GM12878 (cell line): ENCODE measurements at regions not wholly inside any gene's neighbourhood (a gene's known extent, or its start where the extent isn't known, plus 50 kb on each side); places are given as distances from the start of the nearest gene placed in this dataset.
A peak's percentile ranks its signal among the peaks of the same experiment; 100 is the strongest.

Source experiments
- ATAC-seq: fragments of 200-7000 bp; cut with Tn5 transposase; 3 replicates; pipeline ENCODE4 v1.9.1; 2020; ENCODE audit warnings: mild to moderate bottlenecking, moderate library complexity
- BruUV-seq: library from RNA; stranded (reverse); fragments of 400-500 nt; replicated peaks from 2 replicates; lab custom pipeline; 2021; lab: Mats Ljungman, UMichigan
- CTCF ChIA-PET: fragments of 300-600 bp; sonication (Branson Sonifier 250); formaldehyde crosslinking; extraction: SDS; loops from one replicate; lab custom pipeline; 2021; ENCODE audit warnings: inconsistent platforms; lab: Yijun Ruan, JAX
- POLR2A ChIA-PET: fragments of 350-600 bp; formaldehyde crosslinking; extraction: SDS; loops from one replicate; lab custom pipeline; 2021; ENCODE audit warnings: inconsistent platforms; lab: Charles Lee
- RAD21 ChIA-PET: fragments of 300-600 bp; sonication (Branson Sonifier 250); formaldehyde crosslinking; loops from one replicate; lab custom pipeline; 2023; ENCODE audit warnings: antibody characterized with exemption; ENCODE audit not compliant: unreplicated experiment; lab: Charles Lee
- SMC1A ChIA-PET: fragments of 300-600 bp; sonication (Branson Sonifier 250); formaldehyde crosslinking; loops from one replicate; lab custom pipeline; 2023; ENCODE audit not compliant: unreplicated experiment, uncharacterized antibody; lab: Charles Lee
- DNase-seq: peaks from one replicate; pipeline ENCODE4 v3.0.0-alpha.2; 2011; ENCODE audit warnings: low read depth, low spot score
- FAIRE-seq: peaks from 3 replicates; lab custom pipeline; 2011; peaks lifted over from hg19 to GRCh38; lab: Jason Lieb, UNC
- H2AFZ ChIP-seq: 2 replicates; pipeline ENCODE4 v1.6.0; 2011; ENCODE audit warnings: low read depth, low read length, control low read depth; ENCODE audit not compliant: control insufficient read depth
- H3K27ac ChIP-seq: 2 replicates; pipeline ENCODE4 v1.5.1; 2011; ENCODE audit warnings: control low read depth; ENCODE audit not compliant: control insufficient read depth, insufficient read depth
- H3K27me3 ChIP-seq, 2 experiments: replicated peaks in 1 of 2; 2 replicates each; pipeline versions ENCODE4 v1.6.0 to v1.6.1; 2011; ENCODE audit warnings: low read length in 1 of 2; ENCODE audit not compliant: control insufficient read depth in 2 of 2, insufficient read depth in 2 of 2
- H3K36me3 ChIP-seq, 2 experiments: 2 replicates each; pipeline ENCODE4 v1.5.1; 2011; ENCODE audit warnings: low read length in 1 of 2; ENCODE audit not compliant: control insufficient read depth in 2 of 2, insufficient read depth in 2 of 2
- H3K4me1 ChIP-seq: 2 replicates; pipeline ENCODE4 v1.6.1; 2011; ENCODE audit warnings: mild to moderate bottlenecking, low read length, moderate library complexity, mixed read lengths; ENCODE audit not compliant: control insufficient read depth, insufficient read depth
- H3K4me2 ChIP-seq: 2 replicates; pipeline ENCODE4 v1.6.0; 2011; ENCODE audit warnings: control low read depth; ENCODE audit not compliant: control insufficient read depth, insufficient read depth
- H3K4me3 ChIP-seq: fragments of 200-600 bp; sonication (generic); 2 replicates; pipeline ENCODE4 v1.5.1; 2016
- H3K79me2 ChIP-seq: 2 replicates; pipeline ENCODE4 v1.6.0; 2011; ENCODE audit warnings: low read length; ENCODE audit not compliant: control insufficient read depth, insufficient read depth
- H3K9ac ChIP-seq: 2 replicates; pipeline ENCODE4 v1.8.0; 2011; ENCODE audit warnings: low read length, control low read depth, mixed read lengths; ENCODE audit not compliant: control insufficient read depth, insufficient read depth
- H3K9me3 ChIP-seq: replicated peaks from 3 replicates; pipeline ENCODE4 v1.5.1; 2011; ENCODE audit warnings: mild to moderate bottlenecking, low read length; ENCODE audit not compliant: control insufficient read depth, insufficient read depth
- H4K20me1 ChIP-seq: 2 replicates; pipeline ENCODE4 v1.6.0; 2011; ENCODE audit not compliant: control insufficient read depth, insufficient read depth
- ASH2L ChIP-seq: fragments of 300-600, 200-600 bp; sonication (generic); IDR thresholded peaks from 2 replicates; pipeline ENCODE4 v1.6.1; 2017; ENCODE audit warnings: low read depth, mild to moderate bottlenecking, borderline replicate concordance
- CREB1 ChIP-seq: IDR thresholded peaks from 2 replicates; pipeline ENCODE4 v1.6.1; 2012; ENCODE audit warnings: low read depth, mild to moderate bottlenecking, inconsistent platforms
- IKZF1 ChIP-seq: fragments of 450-650 bp; conservative IDR thresholded peaks from 2 replicates; pipeline ENCODE4 v1.6.1; 2017; ENCODE audit warnings: antibody characterized with exemption, mild to moderate bottlenecking
- POLR2AphosphoS5 ChIP-seq: IDR thresholded peaks from 2 replicates; pipeline ENCODE4 v1.6.1; 2011; ENCODE audit warnings: mild to moderate bottlenecking, low read length, inconsistent platforms
- RAD21 ChIP-seq: IDR thresholded peaks from 2 replicates; pipeline ENCODE4 v1.6.1; 2011; ENCODE audit warnings: mild to moderate bottlenecking, low read depth, low read length, moderate library complexity; ENCODE audit not compliant: insufficient read depth
- SMAD5 ChIP-seq: IDR thresholded peaks from 2 replicates; pipeline ENCODE4 v1.6.1; 2016; ENCODE audit warnings: antibody characterized with exemption, low read depth
- SMARCA5 ChIP-seq: fragments of 450-650 bp; IDR thresholded peaks from 2 replicates; pipeline ENCODE4 v1.6.1; 2017; ENCODE audit warnings: mild to moderate bottlenecking
- SREBF1 ChIP-seq: IDR thresholded peaks from 2 replicates; pipeline ENCODE4 v1.6.1; 2012; ENCODE audit warnings: mild to moderate bottlenecking, low read length
- SREBF2 ChIP-seq: IDR thresholded peaks from 2 replicates; pipeline ENCODE4 v1.6.1; 2012; ENCODE audit warnings: mild to moderate bottlenecking, low read length
- ZNF622 ChIP-seq: fragments of 450-650 bp; IDR thresholded peaks from 2 replicates; pipeline ENCODE4 v1.6.1; 2017; ENCODE audit warnings: mild to moderate bottlenecking, inconsistent platforms
- ZSCAN29 ChIP-seq: fragments of 450-650 bp; IDR thresholded peaks from 2 replicates; pipeline ENCODE4 v1.6.1; 2017; ENCODE audit warnings: mild to moderate bottlenecking, moderate library complexity
- WGBS: methylation state at CpG from one replicate; pipeline ENCODE4 v1.1.6; 2016; ENCODE audit warnings: low lambda C conversion rate; ENCODE audit not compliant: insufficient replicate concordance, insufficient coverage; ENCODE audit errors: missing lambda C conversion rate; 5-methylcytosine and 5-hydroxymethylcytosine counted together
- in situ Hi-C: fragments of 300-500 bp; cut with MboI; formaldehyde crosslinking; loops from 9 replicates; pipeline ENCODE4 v1.14.3; 2018; ENCODE audit warnings: mixed read lengths
- intact Hi-C: fragments of 100-400 bp; cut with micrococcal nuclease; formaldehyde crosslinking; loops from one replicate; pipeline ENCODE4 v1.14.2; 2022; ENCODE audit not compliant: unreplicated experiment
- TF ChIP-seq, protein P1 (sequence below): IDR thresholded peaks from 2 replicates; pipeline ENCODE4 v1.6.1; 2012; ENCODE audit warnings: mild to moderate bottlenecking, low read depth, low read length

DNA sequence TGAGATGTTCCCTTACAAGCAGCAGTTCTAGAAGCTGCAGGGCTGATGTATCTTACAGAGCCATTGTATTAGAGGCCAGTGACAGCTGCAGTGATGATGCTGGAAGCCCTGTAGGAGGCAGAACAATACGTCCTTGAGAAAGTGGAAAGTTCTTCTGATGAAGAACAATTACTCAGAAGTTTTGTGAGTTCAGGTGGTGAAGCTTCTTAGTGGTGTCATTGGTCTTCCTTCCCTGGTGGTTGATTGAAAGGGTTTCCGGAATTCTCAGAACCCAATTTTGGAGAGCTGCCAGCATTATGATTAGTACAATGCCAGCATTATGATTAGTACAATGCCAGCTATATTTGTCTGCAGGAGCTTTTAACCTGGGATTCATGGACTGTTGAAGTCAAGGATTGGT, 356.4 kb downstream of the MFSD1 start:
- POLR2A ChIA-PET = no interaction called here

DNA sequence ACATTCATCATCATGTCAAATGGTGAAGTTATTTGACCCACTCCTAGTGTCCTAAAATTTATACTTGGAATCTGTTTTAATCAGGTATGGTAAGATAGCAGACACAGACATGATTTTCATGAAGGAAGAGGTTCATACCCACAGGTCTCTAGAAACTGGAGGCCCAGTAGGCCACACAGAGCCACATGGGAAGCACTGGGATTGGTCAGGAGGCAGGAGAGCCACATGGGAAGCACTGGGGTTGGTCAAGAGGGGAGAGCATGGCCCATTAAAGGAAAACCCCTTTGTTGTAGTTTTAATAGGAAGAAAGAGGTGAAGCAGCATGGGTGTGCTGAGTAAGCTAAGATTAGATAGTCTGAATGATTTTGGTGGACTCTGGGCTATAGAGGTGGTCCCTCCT, 356.9 kb downstream of the MFSD1 start:
- H3K9me3 ChIP-seq = no peaks in the 10 kb centered on the region
- no TSS peak for BruUV-seq
- H3K79me2 ChIP-seq = no peaks in the 10 kb centered on the region
- in situ Hi-C loops = no loop called here
- no peak overlapping the region for H3K9ac ChIP-seq
- no peaks in the 10 kb centered on the region for H3K36me3 ChIP-seq
- no peak overlapping the region for H3K27ac ChIP-seq
- H3K27me3 ChIP-seq = no peaks in the 10 kb centered on the region
- POLR2A ChIA-PET = no interaction called here
- no peak for DNase-seq
- H3K4me3 ChIP-seq = no peak overlapping the region
- TF ChIP-seq SREBF1 (no peak), ASH2L (no peak), SMARCA5 (no peak), ZNF622 (no peak), SMAD5 (no peak), POLR2AphosphoS5 (no peak), CREB1 (no peak), ZSCAN29 (no peak)
- TF ChIP-seq, all 136 proteins: peak for 0
- ChIA-PET CTCF (no interaction called here), RAD21 (no interaction called here), SMC1A (no interaction called here)
- H2AFZ ChIP-seq = no peak overlapping the region
- no peaks in the 10 kb centered on the region for H3K4me1 ChIP-seq
- no peak for ATAC-seq
- no peaks in the 10 kb centered on the region for H4K20me1 ChIP-seq
- intact Hi-C loops = no loop called here
- no peak overlapping the region for H3K4me2 ChIP-seq
- FAIRE-seq = no peak

More for the DNA sequence above, 356.4 kb downstream of the MFSD1 start:
- in situ Hi-C loops (no loop called here), intact Hi-C loops (no loop called here)
- Histone ChIP-seq H3K27ac (no peak overlapping the region), H3K9me3 (no peaks in the 10 kb centered on the region), H4K20me1 (no peaks in the 10 kb centered on the region), H3K4me3 (no peak overlapping the region), H3K4me2 (no peak overlapping the region), H3K9ac (no peak overlapping the region), H3K4me1 (no peaks in the 10 kb centered on the region), H3K27me3 (no peaks in the 10 kb centered on the region), H3K79me2 (no peaks in the 10 kb centered on the region), H3K36me3 (no peaks in the 10 kb centered on the region), H2AFZ (no peak overlapping the region)
- TF ChIP-seq SREBF2 (no peak), IKZF1 (no peak), RAD21 (peak; percentile 29; the same call in 1 of the 2 replicates)
- TF ChIP-seq, protein P1, sequence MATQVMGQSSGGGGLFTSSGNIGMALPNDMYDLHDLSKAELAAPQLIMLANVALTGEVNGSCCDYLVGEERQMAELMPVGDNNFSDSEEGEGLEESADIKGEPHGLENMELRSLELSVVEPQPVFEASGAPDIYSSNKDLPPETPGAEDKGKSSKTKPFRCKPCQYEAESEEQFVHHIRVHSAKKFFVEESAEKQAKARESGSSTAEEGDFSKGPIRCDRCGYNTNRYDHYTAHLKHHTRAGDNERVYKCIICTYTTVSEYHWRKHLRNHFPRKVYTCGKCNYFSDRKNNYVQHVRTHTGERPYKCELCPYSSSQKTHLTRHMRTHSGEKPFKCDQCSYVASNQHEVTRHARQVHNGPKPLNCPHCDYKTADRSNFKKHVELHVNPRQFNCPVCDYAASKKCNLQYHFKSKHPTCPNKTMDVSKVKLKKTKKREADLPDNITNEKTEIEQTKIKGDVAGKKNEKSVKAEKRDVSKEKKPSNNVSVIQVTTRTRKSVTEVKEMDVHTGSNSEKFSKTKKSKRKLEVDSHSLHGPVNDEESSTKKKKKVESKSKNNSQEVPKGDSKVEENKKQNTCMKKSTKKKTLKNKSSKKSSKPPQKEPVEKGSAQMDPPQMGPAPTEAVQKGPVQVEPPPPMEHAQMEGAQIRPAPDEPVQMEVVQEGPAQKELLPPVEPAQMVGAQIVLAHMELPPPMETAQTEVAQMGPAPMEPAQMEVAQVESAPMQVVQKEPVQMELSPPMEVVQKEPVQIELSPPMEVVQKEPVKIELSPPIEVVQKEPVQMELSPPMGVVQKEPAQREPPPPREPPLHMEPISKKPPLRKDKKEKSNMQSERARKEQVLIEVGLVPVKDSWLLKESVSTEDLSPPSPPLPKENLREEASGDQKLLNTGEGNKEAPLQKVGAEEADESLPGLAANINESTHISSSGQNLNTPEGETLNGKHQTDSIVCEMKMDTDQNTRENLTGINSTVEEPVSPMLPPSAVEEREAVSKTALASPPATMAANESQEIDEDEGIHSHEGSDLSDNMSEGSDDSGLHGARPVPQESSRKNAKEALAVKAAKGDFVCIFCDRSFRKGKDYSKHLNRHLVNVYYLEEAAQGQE = no peak
- ChIA-PET RAD21 (no interaction called here), CTCF (no interaction called here), SMC1A (interaction anchor here (0.8 kb wide), 1 partner anchor 9 kb away, joined by 3 read pairs; no protein-coding TSS in a partner anchor)
- FAIRE-seq = no peak
- no peak for DNase-seq
- no peak for ATAC-seq
- no TSS peak for BruUV-seq
- 47% methylated on average over 2 of the region's 2 CpGs for WGBS
